ENCODE measurements at regions not wholly inside any gene's neighbourhood (a gene's known extent, or its start where the extent isn't known, plus 50 kb on each side); places are given as distances from the start of the nearest gene placed in this dataset.

- TF ChIP-seq POLR2A (IDR thresholded peaks at IDR 0.05) (no peak), CTCF (IDR thresholded peaks at IDR 0.05 in 4 of 5, conservative IDR thresholded peaks at IDR 0.05 in 1 of 5) (no peak)
Observed at GRCh38 chr2:51251356-51251755, 219.4 kb upstream of the NRXN1 start.

All from gastrocnemius medialis (tissue), 4 donors.